Activated naive CD8-positive, alpha-beta T cell treated with anti-CD3 and anti-CD28 coated beads, Interleukin-2, amount 50 U/mL, for 24 hours (primary cell): ENCODE measurements at regions not wholly inside any gene's neighbourhood (a gene's known extent, or its start where the extent isn't known, plus 50 kb on each side); places are given as distances from the start of the nearest gene placed in this dataset.
A peak's percentile ranks its signal among the peaks of the same experiment; 100 is the strongest.

Experiments used
- ATAC-seq: fragments of 150-1000 bp; cut with Tn5 transposase; one replicate; pipeline ENCODE4 v1.10.0; 2021
- DNase-seq: peaks from one replicate; pipeline ENCODE4 v3.0.0; 2021
- H3K27ac Mint-ChIP-seq: one replicate; pipeline ENCODE4 v1.8.0; 2021; ENCODE audit warnings: mild to moderate bottlenecking, mixed read lengths
- H3K27me3 Mint-ChIP-seq: one replicate; pipeline ENCODE4 v1.8.0; 2021; ENCODE audit warnings: mixed read lengths
- H3K36me3 Mint-ChIP-seq: one replicate; pipeline ENCODE4 v1.8.0; 2021; ENCODE audit warnings: low read depth, mixed read lengths
- H3K4me1 Mint-ChIP-seq: one replicate; pipeline ENCODE4 v1.8.0; 2021; ENCODE audit warnings: mixed read lengths
- H3K4me3 Mint-ChIP-seq: one replicate; pipeline ENCODE4 v1.8.0; 2021; ENCODE audit warnings: mild to moderate bottlenecking, moderate library complexity, mixed read lengths
- H3K9me3 Mint-ChIP-seq: one replicate; pipeline ENCODE4 v1.8.0; 2021; ENCODE audit warnings: mixed read lengths

GRCh38 chr18:46265196-46266156 lies 161.3 kb downstream of the HAUS1 start:
- Mint-ChIP-seq H3K9me3 (no peaks in the 10 kb centered on the region), H3K36me3 (peaks cover 64% of the 10 kb centered on the region), H3K27me3 (no peaks in the 10 kb centered on the region), H3K4me1 (peaks cover 81% of the 10 kb centered on the region), H3K4me3 (peak overlapping the region; percentile 32), H3K27ac (peak overlapping the region; percentile 96)
- DNase-seq, result no peak
- peak; percentile 85 for ATAC-seq

GRCh38 chr18:46266473-46266872 lies 162.3 kb downstream of the HAUS1 start:
- Mint-ChIP-seq H3K9me3 (no peaks in the 10 kb centered on the region), H3K36me3 (peaks cover 59% of the 10 kb centered on the region), H3K27me3 (no peaks in the 10 kb centered on the region), H3K4me3 (no peak overlapping the region), H3K27ac (peak overlapping the region; percentile 96), H3K4me1 (peaks cover 75% of the 10 kb centered on the region)
- no peak for DNase-seq
- no peak for ATAC-seq

GRCh38 chr18:46268671-46269070 lies 164.5 kb downstream of the HAUS1 start:
- no peaks in the 10 kb centered on the region for H3K9me3 Mint-ChIP-seq
- H3K4me3 Mint-ChIP-seq, result no peak overlapping the region
- H3K27me3 Mint-ChIP-seq, result no peaks in the 10 kb centered on the region
- no peak for ATAC-seq
- peaks cover 40% of the 10 kb centered on the region for H3K36me3 Mint-ChIP-seq
- DNase-seq, result no peak
- peaks cover 56% of the 10 kb centered on the region for H3K4me1 Mint-ChIP-seq
- peak overlapping the region; percentile 23 for H3K27ac Mint-ChIP-seq

GRCh38 chr18:46269275-46269674 lies 165.1 kb downstream of the HAUS1 start:
- Mint-ChIP-seq H3K27ac (no peak overlapping the region), H3K27me3 (no peaks in the 10 kb centered on the region), H3K36me3 (peaks cover 34% of the 10 kb centered on the region), H3K4me1 (peaks cover 50% of the 10 kb centered on the region), H3K9me3 (no peaks in the 10 kb centered on the region), H3K4me3 (no peak overlapping the region)
- no peak for DNase-seq
- ATAC-seq, result no peak

GRCh38 chr18:46271488-46271887 lies 167.3 kb downstream of the HAUS1 start:
- peaks cover 28% of the 10 kb centered on the region for H3K4me1 Mint-ChIP-seq
- H3K36me3 Mint-ChIP-seq, result peaks cover 18% of the 10 kb centered on the region
- no peak overlapping the region for H3K27ac Mint-ChIP-seq
- H3K27me3 Mint-ChIP-seq, result no peaks in the 10 kb centered on the region
- H3K9me3 Mint-ChIP-seq, result no peaks in the 10 kb centered on the region
- ATAC-seq (no peak), DNase-seq (no peak)
- H3K4me3 Mint-ChIP-seq, result no peak overlapping the region

GRCh38 chr18:46273861-46274260 lies 169.7 kb downstream of the HAUS1 start:
- DNase-seq, result no peak
- Mint-ChIP-seq H3K36me3 (peaks cover 5% of the 10 kb centered on the region), H3K4me3 (no peak overlapping the region), H3K4me1 (peaks cover 21% of the 10 kb centered on the region), H3K9me3 (no peaks in the 10 kb centered on the region), H3K27me3 (no peaks in the 10 kb centered on the region), H3K27ac (no peak overlapping the region)
- no peak for ATAC-seq

GRCh38 chr18:46274266-46274665 lies 170.1 kb downstream of the HAUS1 start:
- Mint-ChIP-seq H3K27ac (no peak overlapping the region), H3K9me3 (no peaks in the 10 kb centered on the region), H3K36me3 (peaks cover 4% of the 10 kb centered on the region), H3K4me1 (peaks cover 17% of the 10 kb centered on the region), H3K27me3 (no peaks in the 10 kb centered on the region), H3K4me3 (no peak overlapping the region)
- no peak for DNase-seq
- ATAC-seq, result no peak

- no peak for DNase-seq
- H3K27me3 Mint-ChIP-seq, result no peaks in the 10 kb centered on the region
- no peaks in the 10 kb centered on the region for H3K9me3 Mint-ChIP-seq
- peaks cover 15% of the 10 kb centered on the region for H3K4me1 Mint-ChIP-seq
- H3K27ac Mint-ChIP-seq, result no peak overlapping the region
- no peak for ATAC-seq
- H3K36me3 Mint-ChIP-seq, result no peaks in the 10 kb centered on the region
- H3K4me3 Mint-ChIP-seq, result no peak overlapping the region
Measured at GRCh38 chr18:46275370-46275769, 171.2 kb downstream of the HAUS1 start.

- Mint-ChIP-seq H3K27ac (no peak overlapping the region), H3K27me3 (no peaks in the 10 kb centered on the region), H3K9me3 (no peaks in the 10 kb centered on the region), H3K4me3 (no peak overlapping the region), H3K36me3 (no peaks in the 10 kb centered on the region), H3K4me1 (peaks cover 11% of the 10 kb centered on the region)
- no peak for DNase-seq
- no peak for ATAC-seq
Measured at GRCh38 chr18:46276748-46277147, 172.6 kb downstream of the HAUS1 start.

GRCh38 chr18:46278481-46279465 lies 174.6 kb downstream of the HAUS1 start:
- H3K9me3 Mint-ChIP-seq, result no peaks in the 10 kb centered on the region
- no peaks in the 10 kb centered on the region for H3K36me3 Mint-ChIP-seq
- H3K4me1 Mint-ChIP-seq, result peaks cover 11% of the 10 kb centered on the region
- H3K4me3 Mint-ChIP-seq, result no peak overlapping the region
- no peaks in the 10 kb centered on the region for H3K27me3 Mint-ChIP-seq
- ATAC-seq (no peak), DNase-seq (no peak)
- H3K27ac Mint-ChIP-seq, result no peak overlapping the region

GRCh38 chr18:46279673-46280072 lies 175.5 kb downstream of the HAUS1 start:
- peaks cover 11% of the 10 kb centered on the region for H3K4me1 Mint-ChIP-seq
- no peaks in the 10 kb centered on the region for H3K36me3 Mint-ChIP-seq
- no peaks in the 10 kb centered on the region for H3K9me3 Mint-ChIP-seq
- DNase-seq (no peak), ATAC-seq (no peak)
- no peak overlapping the region for H3K27ac Mint-ChIP-seq
- no peaks in the 10 kb centered on the region for H3K27me3 Mint-ChIP-seq
- no peak overlapping the region for H3K4me3 Mint-ChIP-seq

GRCh38 chr18:46281185-46282176 lies 177.3 kb downstream of the HAUS1 start:
- Mint-ChIP-seq H3K27ac (no peak overlapping the region), H3K27me3 (no peaks in the 10 kb centered on the region), H3K4me1 (peaks cover 11% of the 10 kb centered on the region), H3K9me3 (no peaks in the 10 kb centered on the region), H3K36me3 (no peaks in the 10 kb centered on the region), H3K4me3 (no peak overlapping the region)
- ATAC-seq, result peak; percentile 73
- peak; percentile 68 for DNase-seq

- no peaks in the 10 kb centered on the region for H3K36me3 Mint-ChIP-seq
- no peaks in the 10 kb centered on the region for H3K9me3 Mint-ChIP-seq
- DNase-seq (no peak), ATAC-seq (no peak)
- H3K27ac Mint-ChIP-seq, result no peak overlapping the region
- no peak overlapping the region for H3K4me3 Mint-ChIP-seq
- H3K27me3 Mint-ChIP-seq, result no peaks in the 10 kb centered on the region
- H3K4me1 Mint-ChIP-seq, result peaks cover 11% of the 10 kb centered on the region
Measured at GRCh38 chr18:46282177-46282570, 178.0 kb downstream of the HAUS1 start.

GRCh38 chr18:46282646-46283045 lies 178.5 kb downstream of the HAUS1 start:
- H3K4me1 Mint-ChIP-seq, result peaks cover 9% of the 10 kb centered on the region
- no peaks in the 10 kb centered on the region for H3K9me3 Mint-ChIP-seq
- ATAC-seq, result no peak
- H3K36me3 Mint-ChIP-seq, result no peaks in the 10 kb centered on the region
- no peak for DNase-seq
- no peak overlapping the region for H3K27ac Mint-ChIP-seq
- H3K27me3 Mint-ChIP-seq, result no peaks in the 10 kb centered on the region
- H3K4me3 Mint-ChIP-seq, result no peak overlapping the region
